ENCODE measurements at regions not wholly inside any gene's neighbourhood (a gene's known extent, or its start where the extent isn't known, plus 50 kb on each side); places are given as distances from the start of the nearest gene placed in this dataset.

- TF ChIP-seq CTCF (IDR thresholded peaks at IDR 0.05; ENCODE audit: low read depth, low read length): no peak
- in situ Hi-C loops (cut with HindIII; ENCODE audit: low sequenced_read_pairs): no loop called here
- no peak overlapping the region for H3K4me3 ChIP-seq (ENCODE audit: low read depth, low read length)
- no peak for DNase-seq (ENCODE audit: low read depth, low spot score)
These were observed 115.3 kb upstream of the CPSF6 start for GRCh38 chr12:69123919-69124638.

DNA sequence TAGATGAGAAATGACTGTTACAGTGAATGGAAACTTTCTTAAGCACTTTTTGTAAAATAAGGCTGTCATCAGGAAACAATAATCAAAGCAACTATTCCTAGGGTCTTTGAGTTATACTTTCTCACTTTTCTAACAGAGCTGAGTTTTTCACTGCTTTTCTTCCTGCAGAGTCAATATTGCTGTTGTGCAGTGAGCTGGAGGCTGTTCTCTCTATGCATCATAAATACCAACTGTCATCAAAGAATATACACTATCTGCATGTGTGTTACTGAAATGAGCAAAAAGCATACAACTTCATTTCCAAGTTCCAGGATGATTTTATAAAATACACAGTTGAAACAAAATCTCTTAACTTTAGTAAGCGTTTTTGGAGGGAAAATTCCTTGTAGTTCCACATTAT lies 110.4 kb upstream of the CPSF6 start:
- no peak for TF ChIP-seq CTCF (IDR thresholded peaks at IDR 0.05; ENCODE audit: low read depth, low read length)
- no peak for DNase-seq (ENCODE audit: low read depth, low spot score)
- in situ Hi-C loops (cut with HindIII; ENCODE audit: low sequenced_read_pairs): no loop called here

DNA sequence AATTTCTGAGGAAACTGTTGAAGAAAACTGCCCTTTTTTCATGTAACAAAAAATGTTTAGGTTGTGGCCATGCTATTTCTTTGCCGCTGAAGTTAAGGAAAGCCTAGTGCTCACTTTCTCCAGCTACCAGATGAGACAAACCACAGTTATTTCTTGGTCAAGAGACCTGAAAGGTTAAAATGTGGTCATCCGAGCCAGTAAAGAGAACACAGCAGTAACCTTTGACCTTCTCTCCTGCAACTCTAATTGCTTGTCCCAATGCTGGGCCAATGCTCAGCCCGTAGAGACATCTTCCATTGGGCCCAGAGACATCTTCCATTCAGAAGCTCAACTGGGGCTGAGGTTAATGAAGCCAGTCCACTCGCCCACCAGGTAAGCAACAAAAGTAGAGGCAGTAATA lies 109.8 kb upstream of the CPSF6 start:
- TF ChIP-seq CTCF (IDR thresholded peaks at IDR 0.05; ENCODE audit: low read depth, low read length): no peak
- DNase-seq (ENCODE audit: low read depth, low spot score): no peak
- in situ Hi-C loops (cut with HindIII; ENCODE audit: low sequenced_read_pairs): no loop called here
- no peak overlapping the region for H3K4me3 ChIP-seq (ENCODE audit: low read depth, low read length)

More for the DNA sequence above, 110.4 kb upstream of the CPSF6 start:
- no peak overlapping the region for H3K4me3 ChIP-seq (ENCODE audit: low read depth, low read length)

- in situ Hi-C loops (cut with HindIII; ENCODE audit: low sequenced_read_pairs): no loop called here
- DNase-seq (ENCODE audit: low read depth, low spot score): no peak
- no peak overlapping the region for H3K4me3 ChIP-seq (ENCODE audit: low read depth, low read length)
- no peak for TF ChIP-seq CTCF (IDR thresholded peaks at IDR 0.05; ENCODE audit: low read depth, low read length)
These were observed 109.3 kb upstream of the CPSF6 start for GRCh38 chr12:69130064-69130463.

- TF ChIP-seq CTCF (IDR thresholded peaks at IDR 0.05; ENCODE audit: low read depth, low read length): no peak
- in situ Hi-C loops (cut with HindIII; ENCODE audit: low sequenced_read_pairs): no loop called here
- no peak for DNase-seq (ENCODE audit: low read depth, low spot score)
- no peak overlapping the region for H3K4me3 ChIP-seq (ENCODE audit: low read depth, low read length)
These were observed 108.3 kb upstream of the CPSF6 start for GRCh38 chr12:69131077-69131476.

- no peak for TF ChIP-seq CTCF (IDR thresholded peaks at IDR 0.05; ENCODE audit: low read depth, low read length)
- no peak overlapping the region for H3K4me3 ChIP-seq (ENCODE audit: low read depth, low read length)
- in situ Hi-C loops (cut with HindIII; ENCODE audit: low sequenced_read_pairs): no loop called here
- DNase-seq (ENCODE audit: low read depth, low spot score): no peak
These were observed 102.3 kb upstream of the CPSF6 start for GRCh38 chr12:69136931-69137613.

Measured in astrocyte of the spinal cord (primary cell).